ENCODE measurements at regions not wholly inside any gene's neighbourhood (a gene's known extent, or its start where the extent isn't known, plus 50 kb on each side); places are given as distances from the start of the nearest gene placed in this dataset.
A peak's percentile ranks its signal among the peaks of the same experiment; 100 is the strongest.

- DNase-seq, result no peak
Observed at GRCh38 chrX:10749113-10749512, 128.7 kb upstream of the MID1 start.

GRCh38 chrX:10750581-10750980 is 130.2 kb upstream of the MID1 start:
- no peak for DNase-seq

DNA sequence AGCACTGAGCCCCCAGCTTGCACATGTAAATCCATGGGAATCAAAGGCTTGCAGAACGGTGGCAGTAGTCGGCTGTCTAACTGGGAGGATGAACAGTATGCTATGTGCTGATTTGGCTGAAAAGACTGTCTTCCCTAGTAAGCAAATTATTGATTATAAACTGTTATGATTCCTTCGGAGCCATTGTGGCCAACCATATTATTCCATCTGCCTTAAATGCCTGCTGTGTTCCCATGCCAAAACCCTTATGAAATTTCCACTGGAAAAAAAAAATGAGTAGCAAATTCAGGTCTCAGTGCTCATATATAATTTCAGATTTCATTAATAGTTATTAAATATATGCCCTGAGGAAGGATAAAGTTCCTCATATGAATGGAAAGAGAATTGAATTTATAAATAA is 132.7 kb upstream of the MID1 start:
- DNase-seq, result no peak

DNA sequence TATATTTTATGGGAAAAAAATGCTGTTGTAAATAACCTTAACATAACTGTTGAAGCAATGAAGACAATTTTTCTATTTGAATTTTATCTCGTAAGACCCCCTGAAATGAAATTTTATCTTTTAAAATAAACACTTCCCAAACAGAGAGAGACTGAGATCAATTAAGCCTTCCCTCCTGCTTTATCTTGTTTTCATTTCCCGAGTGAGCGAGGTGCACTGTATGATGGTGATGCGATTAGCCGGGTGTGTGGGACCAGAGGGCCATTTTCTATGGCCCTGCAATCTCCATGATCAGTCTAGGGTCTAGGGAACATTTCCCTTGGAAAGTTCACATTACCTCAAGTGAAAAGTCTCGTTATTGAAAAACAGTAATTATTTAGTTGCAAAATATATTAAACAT is 134.1 kb upstream of the MID1 start:
- no peak for DNase-seq

- DNase-seq, result no peak
Observed at GRCh38 chrX:10755439-10756334, 135.3 kb upstream of the MID1 start.

DNA sequence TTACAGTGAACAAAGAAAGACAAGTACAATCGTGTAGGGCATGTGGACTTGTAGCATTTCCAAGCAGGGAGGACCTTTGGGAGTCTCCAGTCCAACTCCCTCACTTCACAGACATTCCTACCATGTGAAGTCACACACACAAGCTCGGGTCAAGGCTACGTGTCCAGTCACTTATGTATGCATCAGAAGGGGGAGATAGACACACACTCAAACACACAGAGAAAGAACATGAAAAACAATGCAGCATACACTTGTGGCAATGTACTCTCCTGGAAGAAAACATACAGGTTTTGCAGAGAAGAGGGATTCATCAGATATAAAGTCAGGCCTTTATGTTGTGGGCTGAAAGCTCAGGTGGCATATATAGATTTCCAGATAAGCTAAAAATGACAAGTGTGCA is 136.1 kb upstream of the MID1 start:
- DNase-seq, result no peak

- no peak for DNase-seq
Observed at GRCh38 chrX:10759141-10759799, 138.9 kb upstream of the MID1 start.

GRCh38 chrX:10761447-10761846 is 141.1 kb upstream of the MID1 start:
- DNase-seq, result no peak

DNA sequence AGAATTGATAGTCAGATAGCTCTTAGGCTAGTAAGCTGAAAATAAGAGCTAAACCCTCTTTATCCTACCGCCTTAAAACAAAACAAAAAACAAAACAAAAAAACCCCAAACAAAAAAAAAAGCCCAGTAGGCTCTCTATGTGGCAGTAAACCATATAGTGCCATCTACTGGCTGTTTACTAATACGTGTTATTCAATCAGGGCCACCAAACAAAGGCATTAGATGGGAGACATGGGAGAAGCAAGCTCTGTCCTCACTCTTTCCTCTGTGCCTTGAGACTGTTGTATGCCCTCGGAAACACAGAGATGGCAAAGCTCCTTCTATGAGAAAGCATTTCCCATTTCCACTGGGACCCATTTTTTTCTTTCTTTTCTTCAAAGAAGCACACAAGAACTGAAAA is 148.8 kb upstream of the MID1 start:
- peak; percentile 83 for DNase-seq

DNA sequence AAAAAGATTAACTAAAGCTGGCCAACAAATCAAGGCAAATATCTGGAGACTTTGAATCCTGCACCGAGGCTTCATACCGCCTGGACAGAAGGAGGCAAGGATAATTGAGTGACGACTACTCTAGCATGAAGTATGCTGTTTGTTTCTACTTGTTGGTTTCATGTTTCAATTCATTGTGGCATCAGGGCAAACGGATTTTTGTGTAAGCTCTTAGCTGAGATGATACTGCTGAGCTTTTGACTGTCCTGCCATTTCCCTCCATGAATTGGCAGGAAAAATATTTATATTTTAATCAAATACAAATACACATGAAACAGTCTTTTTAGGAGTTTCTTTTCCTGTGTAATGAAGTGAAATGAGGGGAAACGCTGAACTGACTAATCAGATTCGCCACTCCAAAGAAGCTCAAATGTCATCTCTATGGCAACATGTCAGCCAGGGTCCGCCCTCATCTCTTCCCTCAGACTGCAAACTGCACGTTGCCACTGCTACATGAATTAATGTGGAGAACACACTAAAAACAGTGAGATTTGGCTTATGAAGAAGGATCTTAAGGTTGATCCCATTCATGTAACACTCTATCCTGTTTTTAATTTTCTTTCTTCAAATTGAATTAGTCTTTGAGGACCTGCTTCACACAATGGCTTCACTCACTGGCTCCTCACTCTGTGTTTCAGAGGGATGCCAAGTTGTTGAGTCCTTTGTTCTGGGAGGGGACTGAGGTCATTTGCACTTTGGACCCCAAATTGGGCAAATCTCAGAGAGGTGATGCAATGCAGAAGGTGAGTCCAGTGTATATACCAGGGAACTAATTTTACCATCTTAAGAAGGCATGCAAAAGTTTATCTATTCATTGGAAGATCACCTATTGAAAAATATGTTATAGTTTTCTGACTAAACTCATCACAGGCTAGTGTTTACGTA is 149.6 kb upstream of the MID1 start:
- peak; percentile 86 for DNase-seq

DNA sequence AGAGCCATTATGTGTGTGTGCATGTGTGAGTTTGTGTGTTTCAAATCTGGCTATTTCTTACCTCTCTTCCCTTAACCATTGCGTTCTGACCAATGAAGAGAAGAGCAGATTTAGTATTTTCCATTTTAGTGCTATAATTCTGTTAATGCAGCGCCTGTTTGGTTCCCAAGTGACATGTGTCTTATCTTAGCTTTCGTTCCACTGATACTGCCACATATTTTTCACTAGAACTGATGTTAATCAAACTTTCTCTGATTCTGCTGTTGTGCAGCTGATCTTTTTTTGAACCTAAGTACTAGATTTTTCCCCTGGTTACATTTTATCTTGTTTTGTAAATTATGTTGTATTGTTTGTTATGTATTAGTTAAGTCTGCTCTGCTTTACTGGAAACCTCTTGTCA is 152.9 kb upstream of the MID1 start:
- no peak for DNase-seq

- DNase-seq, result peak; percentile 24
Observed at GRCh38 chrX:10781847-10782530, 161.6 kb upstream of the MID1 start.

DNA sequence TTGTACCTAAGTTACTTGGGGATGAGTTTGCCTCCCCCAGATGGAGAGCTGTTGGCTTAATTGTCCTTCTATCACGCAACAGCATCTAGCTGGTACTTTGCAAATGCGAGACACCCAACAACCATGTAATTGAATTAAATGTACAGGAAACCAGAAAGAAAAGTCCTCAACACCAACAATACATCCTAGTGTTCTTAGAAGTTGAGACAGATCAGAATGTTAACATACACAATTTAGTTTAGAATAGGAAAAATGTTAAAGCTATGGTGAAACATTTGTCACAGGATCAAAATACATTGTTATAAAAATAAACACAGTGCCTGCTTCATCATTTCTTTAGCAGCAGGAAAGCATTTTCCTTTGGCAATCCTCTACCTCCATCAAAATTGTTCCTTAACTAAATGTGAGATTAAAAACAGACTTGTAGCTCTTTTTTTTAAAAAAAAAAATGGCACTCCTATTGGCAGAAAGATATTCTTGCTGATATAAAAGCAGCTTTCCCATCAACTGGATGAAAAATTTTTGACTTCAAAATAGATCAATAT is 163.1 kb upstream of the MID1 start:
- DNase-seq, result no peak

DNA sequence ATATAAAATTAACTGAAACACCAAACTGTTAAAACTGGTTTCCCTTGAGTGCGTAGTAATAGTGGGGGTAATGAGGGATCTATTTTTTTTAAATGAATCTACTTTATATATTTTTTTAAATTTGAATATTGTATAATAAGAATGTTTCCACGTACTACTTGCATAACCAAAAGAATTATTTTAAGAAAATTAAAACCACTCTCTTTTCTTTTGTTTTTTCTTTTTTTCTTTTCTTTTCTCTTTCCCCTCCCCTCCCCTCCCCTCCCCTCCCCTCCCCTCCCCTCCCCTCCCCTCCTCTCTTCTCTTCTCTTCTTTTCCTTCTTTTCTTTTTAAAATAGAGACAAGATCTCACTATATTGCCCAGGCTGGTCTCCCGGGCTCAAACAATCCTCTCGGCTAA is 166.9 kb upstream of the MID1 start:
- DNase-seq, result no peak

- DNase-seq, result no peak
Observed at GRCh38 chrX:10794203-10794630, 173.8 kb upstream of the MID1 start.

- no peak for DNase-seq
Observed at GRCh38 chrX:10795721-10796120, 175.3 kb upstream of the MID1 start.

DNA sequence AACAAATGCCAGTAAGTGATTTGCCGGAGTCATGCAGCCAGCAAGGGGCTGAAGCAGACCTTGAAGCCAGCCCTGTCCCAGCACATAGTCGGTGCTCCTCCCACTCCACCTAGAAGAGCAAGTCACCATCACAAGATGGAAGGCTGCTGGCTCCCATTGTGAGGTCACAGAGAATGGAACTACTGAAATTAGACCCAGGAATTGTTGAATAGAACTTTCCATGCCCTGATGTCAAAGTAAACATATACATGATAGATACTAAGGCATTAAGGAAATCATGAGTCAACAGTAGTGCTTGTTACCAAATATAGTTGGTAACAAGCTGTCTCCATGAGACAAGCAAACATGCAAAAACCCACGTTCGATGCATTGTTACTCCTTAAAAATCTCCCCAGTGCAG is 177.1 kb upstream of the MID1 start:
- DNase-seq, result no peak

DNA sequence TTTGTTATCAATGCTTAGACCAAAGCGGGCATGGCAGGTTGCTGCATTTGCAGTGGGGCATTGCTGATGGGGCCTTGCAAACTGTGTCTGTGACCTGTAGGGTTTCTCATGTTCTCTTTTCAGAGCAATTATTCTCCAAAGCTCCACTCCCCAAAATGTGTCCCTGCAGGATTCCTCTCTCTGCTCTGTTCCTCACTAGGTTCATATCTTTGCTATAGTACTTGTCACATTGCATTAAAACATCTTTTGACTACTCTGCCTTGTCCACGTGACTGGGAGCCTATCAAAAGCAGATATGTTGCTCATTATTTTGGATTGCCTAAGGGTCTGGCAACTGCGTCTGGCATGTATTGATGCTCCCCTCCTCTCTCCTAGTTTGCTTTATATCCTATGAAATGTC is 177.7 kb upstream of the MID1 start:
- no peak for DNase-seq

DNA sequence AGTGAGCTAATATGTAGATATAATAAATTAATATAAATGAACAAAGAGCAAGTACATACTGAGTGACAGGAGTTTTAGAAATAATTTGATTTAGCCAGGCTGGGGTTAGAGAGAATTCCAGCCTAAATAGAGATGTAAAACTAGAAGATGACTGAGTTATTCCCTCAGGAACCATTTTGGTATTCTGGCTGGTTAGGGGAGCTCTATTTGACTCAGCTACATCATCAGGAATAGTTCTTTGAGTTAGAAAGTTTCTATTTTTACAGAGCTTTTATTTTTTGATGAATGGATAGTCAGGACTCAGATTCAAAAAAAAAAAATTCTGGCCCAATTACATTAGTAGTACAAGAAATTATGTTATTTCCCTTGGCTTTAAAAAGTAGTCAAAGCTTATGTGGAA is 180.4 kb upstream of the MID1 start:
- DNase-seq, result no peak

GRCh38 chrX:10811111-10811510 is 190.7 kb upstream of the MID1 start:
- DNase-seq, result no peak

DNA sequence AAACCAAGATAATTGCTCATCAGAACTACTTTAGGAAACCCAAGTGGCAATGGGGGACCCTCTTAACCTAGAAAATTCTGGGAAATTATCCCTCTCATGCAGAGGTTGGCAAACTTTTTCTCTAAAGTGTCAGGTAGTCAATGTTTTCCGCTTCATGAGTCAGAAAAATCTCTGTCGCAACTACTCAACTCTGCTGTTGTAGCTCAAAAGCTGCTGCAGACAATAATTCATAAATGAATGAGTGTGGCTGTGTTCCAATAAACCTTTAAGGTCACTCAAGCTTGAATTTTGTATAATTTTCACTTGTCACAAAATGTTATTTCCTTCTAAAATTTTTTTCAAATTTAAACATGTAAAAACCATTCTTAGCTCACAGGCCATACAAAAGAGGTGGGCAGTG is 193.4 kb upstream of the MID1 start:
- no peak for DNase-seq

DNA sequence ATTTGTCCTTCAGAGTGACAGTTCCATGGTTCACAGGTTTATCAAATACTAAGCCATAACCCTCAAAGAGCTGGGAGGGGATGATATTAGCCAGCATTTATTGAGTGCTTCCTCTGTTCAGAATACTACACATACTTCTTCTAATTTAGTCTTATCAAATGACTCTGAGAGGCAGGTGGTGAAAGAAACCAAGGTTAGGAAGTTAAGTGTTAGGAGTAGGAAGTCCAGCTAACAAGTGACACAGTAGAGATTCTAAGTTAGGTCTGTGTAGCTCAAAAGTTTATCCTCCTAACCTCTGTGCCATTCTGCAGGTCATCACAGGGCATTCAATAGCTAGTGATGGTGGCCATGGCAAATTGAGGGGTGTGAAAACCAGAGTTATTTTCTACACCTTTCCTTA is 198.3 kb upstream of the MID1 start:
- DNase-seq, result no peak

GRCh38 chrX:10819973-10820372 is 199.6 kb upstream of the MID1 start:
- no peak for DNase-seq

Data from NCI-H2171 treated with DMSO at 0.1 percent for 48 hours (cell line).